Hepatocyte (in vitro differentiated cells): ENCODE measurements at regions not wholly inside any gene's neighbourhood (a gene's known extent, or its start where the extent isn't known, plus 50 kb on each side); places are given as distances from the start of the nearest gene placed in this dataset.

Experiments
- EZH2 ChIP-seq: fragments of 200-600 bp; sonication (generic); IDR thresholded peaks from 2 replicates; pipeline ENCODE4 v1.6.1; 2016; ENCODE audit warnings: antibody characterized with exemption, mild to moderate bottlenecking, borderline replicate concordance
- TF ChIP-seq, protein P1 (sequence below): fragments of 200-600 bp; sonication (generic); IDR thresholded peaks from 2 replicates; pipeline ENCODE4 v1.5.1; 2016; ENCODE audit warnings: antibody characterized with exemption, mild to moderate bottlenecking; ENCODE audit not compliant: poor library complexity

DNA sequence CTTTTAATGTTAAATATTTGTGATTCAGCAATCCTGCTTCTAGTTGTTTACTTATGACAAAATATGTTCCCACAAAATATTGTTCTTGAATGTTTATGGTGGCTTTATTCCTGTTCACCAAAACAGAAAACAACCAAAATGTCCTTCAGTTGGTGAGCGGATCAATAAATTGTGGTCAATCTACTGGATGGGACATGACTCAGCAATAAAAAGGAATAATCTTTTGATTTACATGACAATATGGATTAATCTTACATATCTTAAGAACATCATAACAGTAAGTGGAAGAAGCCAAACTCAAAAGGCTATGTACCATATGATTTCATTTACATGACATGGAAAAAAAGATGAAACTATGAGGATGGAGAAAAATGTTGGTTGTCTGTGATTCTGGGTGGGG, 691.3 kb upstream of the GHITM start:
- TF ChIP-seq, protein P1, sequence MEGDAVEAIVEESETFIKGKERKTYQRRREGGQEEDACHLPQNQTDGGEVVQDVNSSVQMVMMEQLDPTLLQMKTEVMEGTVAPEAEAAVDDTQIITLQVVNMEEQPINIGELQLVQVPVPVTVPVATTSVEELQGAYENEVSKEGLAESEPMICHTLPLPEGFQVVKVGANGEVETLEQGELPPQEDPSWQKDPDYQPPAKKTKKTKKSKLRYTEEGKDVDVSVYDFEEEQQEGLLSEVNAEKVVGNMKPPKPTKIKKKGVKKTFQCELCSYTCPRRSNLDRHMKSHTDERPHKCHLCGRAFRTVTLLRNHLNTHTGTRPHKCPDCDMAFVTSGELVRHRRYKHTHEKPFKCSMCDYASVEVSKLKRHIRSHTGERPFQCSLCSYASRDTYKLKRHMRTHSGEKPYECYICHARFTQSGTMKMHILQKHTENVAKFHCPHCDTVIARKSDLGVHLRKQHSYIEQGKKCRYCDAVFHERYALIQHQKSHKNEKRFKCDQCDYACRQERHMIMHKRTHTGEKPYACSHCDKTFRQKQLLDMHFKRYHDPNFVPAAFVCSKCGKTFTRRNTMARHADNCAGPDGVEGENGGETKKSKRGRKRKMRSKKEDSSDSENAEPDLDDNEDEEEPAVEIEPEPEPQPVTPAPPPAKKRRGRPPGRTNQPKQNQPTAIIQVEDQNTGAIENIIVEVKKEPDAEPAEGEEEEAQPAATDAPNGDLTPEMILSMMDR: no peak
- no peak for TF ChIP-seq EZH2
